GM18858 (cell line): ENCODE measurements at regions not wholly inside any gene's neighbourhood (a gene's known extent, or its start where the extent isn't known, plus 50 kb on each side); places are given as distances from the start of the nearest gene placed in this dataset.

ENCODE experiments used
- ATAC-seq: cut with Tn5 transposase; IDR thresholded peaks from one replicate; pipeline ENCODE4 v1.9.1; 2021; ENCODE audit not compliant: unreplicated experiment

- ATAC-seq: no peak
These were observed 100.1 kb upstream of the COL21A1 start for GRCh38 chr6:56347526-56347925.

- ATAC-seq: no peak
These were observed 99.6 kb upstream of the COL21A1 start for GRCh38 chr6:56346958-56347357.

- no peak for ATAC-seq
These were observed 98.1 kb upstream of the COL21A1 start for GRCh38 chr6:56345376-56345995.

GRCh38 chr6:56343295-56343694, 95.9 kb upstream of the COL21A1 start:
- ATAC-seq: no peak

GRCh38 chr6:56339524-56339923, 92.1 kb upstream of the COL21A1 start:
- ATAC-seq: no peak

- no peak for ATAC-seq
These were observed 88.3 kb upstream of the COL21A1 start for GRCh38 chr6:56335726-56336125.

- ATAC-seq: no peak
These were observed 87.6 kb upstream of the COL21A1 start for GRCh38 chr6:56334937-56335336.

- no peak for ATAC-seq
These were observed 82.1 kb upstream of the COL21A1 start for GRCh38 chr6:56329271-56330050.

- no peak for ATAC-seq
These were observed 81.3 kb upstream of the COL21A1 start for GRCh38 chr6:56328728-56329090.

- ATAC-seq: no peak
These were observed 80.8 kb upstream of the COL21A1 start for GRCh38 chr6:56327946-56328727.

GRCh38 chr6:56324396-56324795, 77.0 kb upstream of the COL21A1 start:
- no peak for ATAC-seq

- no peak for ATAC-seq
These were observed 71.5 kb upstream of the COL21A1 start for GRCh38 chr6:56318851-56319250.

- ATAC-seq: peak; percentile 58
These were observed 67.5 kb upstream of the COL21A1 start for GRCh38 chr6:56314683-56315523.

GRCh38 chr6:56311533-56312448, 64.4 kb upstream of the COL21A1 start:
- ATAC-seq: no peak

- ATAC-seq: no peak
These were observed 63.7 kb upstream of the COL21A1 start for GRCh38 chr6:56311061-56311460.

- ATAC-seq: no peak
These were observed 62.9 kb upstream of the COL21A1 start for GRCh38 chr6:56310241-56310640.

GRCh38 chr6:56299916-56300315, 52.5 kb upstream of the COL21A1 start:
- ATAC-seq: no peak

GRCh38 chr6:56297022-56297989, 49.9 kb upstream of the COL21A1 start:
- no peak for ATAC-seq
